ENCODE measurements at regions not wholly inside any gene's neighbourhood (a gene's known extent, or its start where the extent isn't known, plus 50 kb on each side); places are given as distances from the start of the nearest gene placed in this dataset.

GRCh38 chr3:5278666-5279065 lies 91.2 kb downstream of the EDEM1 start:
- DNase-seq (ENCODE audit: low read depth), result no peak
- TF ChIP-seq CTCF (conservative IDR thresholded peaks at IDR 0.05; ENCODE audit: low read depth, low read length), result no peak
- no peak overlapping the region for H3K4me3 ChIP-seq (ENCODE audit: low read length)

- no peak overlapping the region for H3K4me3 ChIP-seq (ENCODE audit: low read length)
- TF ChIP-seq CTCF (conservative IDR thresholded peaks at IDR 0.05; ENCODE audit: low read depth, low read length), result no peak
- DNase-seq (ENCODE audit: low read depth), result no peak
Observed at GRCh38 chr3:5282703-5283102, 95.2 kb downstream of the EDEM1 start.

DNA sequence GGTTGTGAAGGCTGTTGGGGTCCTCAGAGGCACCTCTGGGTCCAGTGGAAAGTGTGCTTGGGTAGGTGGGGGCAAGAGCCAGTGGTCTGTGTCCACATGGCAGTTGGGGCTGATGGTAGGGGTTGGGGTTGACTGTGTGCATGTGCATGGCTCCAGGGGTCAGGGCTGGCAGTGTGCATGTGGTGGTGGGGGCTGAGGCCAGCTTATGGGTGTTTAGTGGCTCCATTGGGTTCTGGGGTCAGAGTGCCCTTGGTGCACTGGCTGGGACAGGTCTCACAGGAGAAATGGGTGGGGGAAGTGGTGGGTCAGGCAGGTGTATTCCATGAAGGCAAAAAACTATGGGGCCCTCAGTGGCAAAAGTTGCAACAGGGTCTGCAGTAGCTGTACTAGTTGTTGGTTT lies 97.9 kb downstream of the EDEM1 start:
- TF ChIP-seq CTCF (conservative IDR thresholded peaks at IDR 0.05; ENCODE audit: low read depth, low read length), result no peak
- DNase-seq (ENCODE audit: low read depth), result no peak
- no peak overlapping the region for H3K4me3 ChIP-seq (ENCODE audit: low read length)

- no peak for TF ChIP-seq CTCF (conservative IDR thresholded peaks at IDR 0.05; ENCODE audit: low read depth, low read length)
- no peak for DNase-seq (ENCODE audit: low read depth)
- H3K4me3 ChIP-seq (ENCODE audit: low read length), result no peak overlapping the region
Observed at GRCh38 chr3:5290915-5291314, 103.4 kb downstream of the EDEM1 start.

- DNase-seq (ENCODE audit: low read depth), result no peak
- no peak for TF ChIP-seq CTCF (conservative IDR thresholded peaks at IDR 0.05; ENCODE audit: low read depth, low read length)
- H3K4me3 ChIP-seq (ENCODE audit: low read length), result no peak overlapping the region
Observed at GRCh38 chr3:5292512-5292911, 105.0 kb downstream of the EDEM1 start.

- TF ChIP-seq CTCF (conservative IDR thresholded peaks at IDR 0.05; ENCODE audit: low read depth, low read length), result no peak
- no peak overlapping the region for H3K4me3 ChIP-seq (ENCODE audit: low read length)
Observed at GRCh38 chr3:5293207-5293606, 105.7 kb downstream of the EDEM1 start.

DNA sequence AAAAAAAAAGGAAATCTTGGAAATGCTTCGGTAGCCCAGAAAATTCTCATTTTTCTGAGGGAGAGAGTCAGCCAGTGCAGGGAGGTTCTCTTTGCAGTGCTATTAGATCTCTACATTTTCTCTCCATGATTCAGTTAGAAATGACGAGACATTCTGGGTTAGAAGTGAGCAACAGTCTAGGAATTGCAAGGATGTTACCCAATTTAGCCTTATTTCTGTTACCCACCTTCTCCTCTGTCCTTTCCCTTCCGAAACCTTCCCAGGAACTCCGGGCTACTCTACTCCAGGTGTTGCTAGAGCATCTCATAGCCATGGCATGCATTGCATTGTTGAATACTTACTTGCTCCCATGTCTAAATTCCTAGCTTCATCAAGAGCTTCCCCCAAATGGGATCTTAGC lies 106.8 kb downstream of the EDEM1 start:
- H3K4me3 ChIP-seq (ENCODE audit: low read length), result no peak overlapping the region
- no peak for TF ChIP-seq CTCF (conservative IDR thresholded peaks at IDR 0.05; ENCODE audit: low read depth, low read length)
- DNase-seq (ENCODE audit: low read depth), result no peak

More at GRCh38 chr3:5293207-5293606, 105.7 kb downstream of the EDEM1 start:
- DNase-seq (ENCODE audit: low read depth), result no peak
